GF-D8 (cell line): ENCODE measurements at regions not wholly inside any gene's neighbourhood (a gene's known extent, or its start where the extent isn't known, plus 50 kb on each side); places are given as distances from the start of the nearest gene placed in this dataset.
"Not testable (repeated sequence)": the region's sequence is repeated elsewhere in the genome, so short reads cannot be mapped to it uniquely, and the experiment has no call there.

ENCODE experiments used
- DNase-seq: peaks from one replicate; lab custom pipeline; 2025; lab: John Stamatoyannopoulos, UW

- no peak for DNase-seq
Measured at GRCh38 chr3:151593928-151594327, 133.1 kb upstream of the IGSF10 start.

GRCh38 chr3:151592287-151592686 lies 131.4 kb upstream of the IGSF10 start:
- no peak for DNase-seq

- DNase-seq, result no peak
Measured at GRCh38 chr3:151591441-151591840, 130.6 kb upstream of the IGSF10 start.

GRCh38 chr3:151589311-151589710 lies 128.4 kb upstream of the IGSF10 start:
- no peak for DNase-seq

GRCh38 chr3:151587659-151588058 lies 126.8 kb upstream of the IGSF10 start:
- DNase-seq, result not testable (repeated sequence)

GRCh38 chr3:151584566-151584965 lies 123.7 kb upstream of the IGSF10 start:
- no peak for DNase-seq

- DNase-seq, result no peak
Measured at GRCh38 chr3:151581035-151581434, 120.2 kb upstream of the IGSF10 start.

- no peak for DNase-seq
Measured at GRCh38 chr3:151580591-151580990, 119.7 kb upstream of the IGSF10 start.

GRCh38 chr3:151579571-151580270 lies 118.9 kb upstream of the IGSF10 start:
- no peak for DNase-seq

GRCh38 chr3:151578495-151578894 lies 117.6 kb upstream of the IGSF10 start:
- DNase-seq, result no peak

GRCh38 chr3:151576511-151577137 lies 115.8 kb upstream of the IGSF10 start:
- no peak for DNase-seq

GRCh38 chr3:151568184-151568583 lies 107.3 kb upstream of the IGSF10 start:
- no peak for DNase-seq

- no peak for DNase-seq
Measured at GRCh38 chr3:151567477-151567876, 106.6 kb upstream of the IGSF10 start.

GRCh38 chr3:151564261-151564660 lies 103.4 kb upstream of the IGSF10 start:
- DNase-seq, result no peak

- no peak for DNase-seq
Measured at GRCh38 chr3:151563305-151563704, 102.4 kb upstream of the IGSF10 start.

GRCh38 chr3:151562891-151563290 lies 102.0 kb upstream of the IGSF10 start:
- no peak for DNase-seq

GRCh38 chr3:151561878-151562277 lies 101.0 kb upstream of the IGSF10 start:
- no peak for DNase-seq

GRCh38 chr3:151560738-151561137 lies 99.9 kb upstream of the IGSF10 start:
- DNase-seq, result no peak

- no peak for DNase-seq
Measured at GRCh38 chr3:151559736-151560135, 98.9 kb upstream of the IGSF10 start.

GRCh38 chr3:151558661-151559060 lies 97.8 kb upstream of the IGSF10 start:
- no peak for DNase-seq

GRCh38 chr3:151557068-151557840 lies 96.4 kb upstream of the IGSF10 start:
- DNase-seq, result no peak

GRCh38 chr3:151556596-151556995 lies 95.7 kb upstream of the IGSF10 start:
- DNase-seq, result peak; percentile 23

- DNase-seq, result no peak
Measured at GRCh38 chr3:151555523-151555922, 94.7 kb upstream of the IGSF10 start.
